VCaP (cell line): ENCODE measurements at regions not wholly inside any gene's neighbourhood (a gene's known extent, or its start where the extent isn't known, plus 50 kb on each side); places are given as distances from the start of the nearest gene placed in this dataset.

Source experiments
- H3K27ac ChIP-seq: fragments of 450-650 bp; 2 replicates; pipeline ENCODE4 v1.5.1; 2017
- TF ChIP-seq, protein P1 (sequence below): fragments of 450-650 bp; conservative IDR thresholded peaks from 2 replicates; pipeline ENCODE4 v1.5.1; 2017; ENCODE audit warnings: mild to moderate bottlenecking, moderate library complexity

DNA sequence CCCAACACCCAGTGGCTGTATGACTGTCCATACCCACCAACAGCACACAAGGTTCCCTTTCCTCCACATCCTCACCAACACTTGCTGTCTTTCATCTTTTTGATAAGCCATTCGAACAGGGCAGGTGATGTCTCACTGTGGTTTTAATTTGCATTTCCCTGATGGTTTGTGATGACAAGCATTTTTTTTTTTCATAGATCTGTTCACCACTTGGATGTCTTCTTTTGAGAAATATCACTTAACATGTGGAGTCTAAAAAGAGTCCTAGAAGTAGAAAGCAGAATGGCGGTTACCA is 198.1 kb upstream of the DIO3 start:
- TF ChIP-seq, protein P1, sequence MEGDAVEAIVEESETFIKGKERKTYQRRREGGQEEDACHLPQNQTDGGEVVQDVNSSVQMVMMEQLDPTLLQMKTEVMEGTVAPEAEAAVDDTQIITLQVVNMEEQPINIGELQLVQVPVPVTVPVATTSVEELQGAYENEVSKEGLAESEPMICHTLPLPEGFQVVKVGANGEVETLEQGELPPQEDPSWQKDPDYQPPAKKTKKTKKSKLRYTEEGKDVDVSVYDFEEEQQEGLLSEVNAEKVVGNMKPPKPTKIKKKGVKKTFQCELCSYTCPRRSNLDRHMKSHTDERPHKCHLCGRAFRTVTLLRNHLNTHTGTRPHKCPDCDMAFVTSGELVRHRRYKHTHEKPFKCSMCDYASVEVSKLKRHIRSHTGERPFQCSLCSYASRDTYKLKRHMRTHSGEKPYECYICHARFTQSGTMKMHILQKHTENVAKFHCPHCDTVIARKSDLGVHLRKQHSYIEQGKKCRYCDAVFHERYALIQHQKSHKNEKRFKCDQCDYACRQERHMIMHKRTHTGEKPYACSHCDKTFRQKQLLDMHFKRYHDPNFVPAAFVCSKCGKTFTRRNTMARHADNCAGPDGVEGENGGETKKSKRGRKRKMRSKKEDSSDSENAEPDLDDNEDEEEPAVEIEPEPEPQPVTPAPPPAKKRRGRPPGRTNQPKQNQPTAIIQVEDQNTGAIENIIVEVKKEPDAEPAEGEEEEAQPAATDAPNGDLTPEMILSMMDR: no peak
- H3K27ac ChIP-seq: no peak overlapping the region

DNA sequence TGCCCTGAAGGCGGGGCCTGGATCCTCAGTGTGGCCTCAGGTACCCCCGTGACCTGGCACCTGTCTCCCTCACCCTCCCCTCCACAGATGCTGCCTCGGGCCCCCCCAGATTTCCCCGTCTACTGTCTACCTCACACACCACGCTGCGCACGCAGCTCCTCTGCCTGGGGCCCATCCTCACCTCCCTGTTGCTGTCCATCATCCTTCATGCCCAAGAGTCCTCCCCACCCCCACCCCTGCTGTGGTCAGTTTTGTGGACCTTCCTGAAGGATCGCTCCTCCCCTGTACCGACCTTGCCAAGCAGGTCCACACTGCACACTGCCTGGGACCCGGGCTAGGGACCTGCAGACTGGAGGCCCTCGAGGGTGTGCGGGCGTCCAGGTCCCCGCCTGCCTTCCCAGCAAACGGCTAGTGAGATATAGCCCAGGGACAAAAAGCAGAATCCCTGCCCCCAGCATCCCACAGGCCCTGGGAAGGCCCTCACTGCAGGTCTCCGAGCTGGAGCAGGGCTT is 197.4 kb upstream of the DIO3 start:
- TF ChIP-seq, protein P1: no peak
- no peak overlapping the region for H3K27ac ChIP-seq

DNA sequence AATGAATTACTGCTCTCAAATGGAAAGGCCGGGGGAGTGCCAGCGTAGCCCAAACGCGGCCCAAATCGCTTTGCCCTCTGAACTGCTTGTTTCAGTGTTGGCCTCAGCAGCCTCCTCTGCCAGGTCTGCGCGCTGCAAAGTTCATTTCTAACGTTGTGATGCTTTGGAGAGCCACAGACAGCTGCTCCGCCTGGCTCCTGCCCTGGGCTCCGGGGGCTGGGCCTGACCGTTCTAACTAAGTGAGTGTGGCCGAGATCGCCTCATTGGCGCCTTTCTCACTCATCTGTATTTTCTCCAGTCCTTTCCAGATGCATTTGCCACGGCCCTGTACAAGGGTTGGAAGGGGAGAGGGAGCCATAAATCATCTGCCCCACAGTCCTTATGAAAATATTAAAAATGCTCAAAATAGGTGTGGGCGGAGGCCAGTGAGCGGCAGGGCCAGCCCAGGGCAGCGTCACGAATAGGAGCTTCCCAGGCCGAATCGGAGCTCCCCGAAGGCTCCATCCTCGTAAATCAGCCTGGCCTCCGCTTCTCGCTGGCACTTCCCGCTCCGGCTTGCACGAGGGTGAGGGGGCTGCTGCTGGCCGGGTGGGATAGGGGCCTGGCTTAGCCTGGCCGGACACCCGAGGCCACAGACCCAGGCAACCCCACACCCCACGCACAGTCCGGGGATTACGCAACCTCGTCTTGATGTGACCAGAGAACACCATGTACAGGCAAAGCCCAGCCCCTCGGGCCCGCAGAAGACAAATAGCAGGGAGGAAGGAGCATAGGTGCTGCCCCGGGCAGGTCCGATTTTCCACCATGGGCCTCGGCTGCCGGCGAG is 196.6 kb upstream of the DIO3 start:
- H3K27ac ChIP-seq: no peak overlapping the region
- TF ChIP-seq, protein P1: no peak

DNA sequence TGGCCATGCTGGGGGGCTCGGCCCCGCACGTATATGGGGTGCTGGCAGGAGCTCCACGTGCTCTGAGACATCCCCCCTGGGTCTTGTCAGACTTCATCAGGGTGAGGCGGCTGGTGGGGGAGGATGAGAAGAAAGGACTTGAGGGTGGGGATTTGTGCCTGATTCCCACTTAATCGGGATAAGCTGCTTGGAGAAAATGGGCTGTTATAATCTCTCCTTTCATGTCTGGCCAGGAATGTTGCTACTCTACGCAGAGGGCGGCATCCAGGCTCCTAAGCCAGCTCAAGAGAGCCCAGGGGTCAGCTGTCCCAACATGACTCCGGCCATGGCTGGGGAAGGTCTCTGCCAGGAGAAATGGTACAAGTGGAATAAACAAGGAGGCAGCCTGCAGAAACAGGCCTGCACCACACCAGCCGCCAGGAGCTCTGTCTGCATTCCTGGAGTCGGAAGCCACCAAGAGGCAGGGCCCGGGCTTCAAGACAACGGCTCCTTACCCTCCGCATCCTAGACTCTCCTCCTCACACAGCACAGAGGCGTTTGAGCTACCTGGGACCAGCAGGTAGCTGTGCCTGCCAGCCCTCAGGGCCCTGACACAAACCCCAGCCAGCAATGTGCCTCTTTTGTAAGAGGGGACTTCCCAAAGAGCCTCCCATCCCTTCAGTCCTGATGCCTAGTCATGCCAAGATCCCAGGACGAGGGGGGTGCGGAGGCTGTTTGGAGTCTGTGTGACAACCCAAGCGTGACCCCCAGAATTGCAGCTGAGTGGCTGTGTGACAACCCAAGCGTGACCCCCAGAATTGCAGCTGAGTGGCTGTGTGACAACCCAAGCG is 195.8 kb upstream of the DIO3 start:
- TF ChIP-seq, protein P1: no peak
- H3K27ac ChIP-seq: no peak overlapping the region

DNA sequence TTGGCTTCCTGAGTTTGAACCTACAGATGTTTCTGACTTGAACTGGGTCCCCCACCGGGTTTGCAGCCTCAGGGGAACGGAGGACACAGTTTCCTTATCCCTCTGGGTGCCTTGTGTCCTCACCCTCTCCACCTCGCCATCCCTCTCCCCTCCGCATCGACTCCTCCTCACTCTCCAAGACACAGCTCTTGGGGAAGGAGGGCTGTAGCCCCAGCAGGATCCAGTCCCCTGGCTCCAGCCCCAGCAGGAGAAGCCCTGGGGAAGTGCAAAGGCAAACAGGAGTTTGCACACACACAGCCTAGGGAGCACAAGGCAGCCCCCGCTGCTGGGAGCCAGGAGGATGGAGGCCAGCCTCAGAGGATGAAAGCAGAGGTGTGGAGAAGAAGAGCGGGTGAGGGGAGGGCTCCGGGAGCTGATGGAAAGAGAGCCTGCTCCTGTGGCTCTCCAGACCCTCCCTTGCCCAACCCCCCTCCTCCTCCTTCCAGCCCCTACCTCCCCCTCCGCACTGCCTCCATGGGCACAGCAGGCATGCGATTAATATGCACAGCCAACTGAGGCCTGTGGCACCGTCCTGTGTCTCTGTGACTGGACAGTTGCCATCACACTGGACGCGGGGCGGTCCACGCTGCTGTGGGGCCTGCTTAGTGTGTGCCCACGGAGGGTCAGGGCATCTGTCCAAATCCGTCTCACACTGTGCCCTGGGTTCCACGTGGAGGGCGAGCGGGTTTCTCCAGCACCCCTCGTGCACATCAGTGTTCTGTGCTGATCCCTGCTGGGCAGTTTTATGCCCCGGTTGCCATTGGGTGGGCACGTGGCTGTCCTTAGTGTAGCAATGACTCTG is 193.7 kb upstream of the DIO3 start:
- TF ChIP-seq, protein P1: no peak

DNA sequence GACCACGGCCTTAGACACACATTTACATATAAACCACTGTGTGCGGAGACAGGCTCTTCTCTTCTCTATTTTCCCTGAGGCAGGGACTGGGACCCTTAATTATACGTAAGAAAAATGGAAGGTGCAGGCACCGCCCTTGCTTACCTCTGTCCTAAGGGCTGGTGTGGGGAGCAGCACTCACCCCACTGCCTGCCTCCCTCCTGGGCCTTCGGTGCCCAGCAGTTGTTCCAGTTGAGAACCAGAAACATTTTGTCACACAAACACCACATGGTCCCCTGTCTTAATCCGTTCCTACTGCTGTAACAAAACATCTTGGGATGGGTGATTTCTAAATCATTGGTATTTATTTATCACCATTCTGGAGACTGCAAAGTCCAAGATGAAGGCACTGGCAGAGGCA is 192.7 kb upstream of the DIO3 start:
- H3K27ac ChIP-seq: no peak overlapping the region
- TF ChIP-seq, protein P1: no peak

More for the DNA sequence above, 193.7 kb upstream of the DIO3 start:
- H3K27ac ChIP-seq: no peak overlapping the region
